Neural cell (in vitro differentiated cells): ENCODE measurements at regions not wholly inside any gene's neighbourhood (a gene's known extent, or its start where the extent isn't known, plus 50 kb on each side); places are given as distances from the start of the nearest gene placed in this dataset.

Experiments
- EZH2 ChIP-seq: fragments of 200-600, 300-800 bp; shearing (Covaris generic), sonication (generic); IDR thresholded peaks from 2 replicates; pipeline ENCODE4 v1.6.1; 2014; ENCODE audit warnings: antibody characterized with exemption, low read length, borderline replicate concordance, mild to moderate bottlenecking; ENCODE audit not compliant: insufficient read depth, poor library complexity, severe bottlenecking
- MXI1 ChIP-seq: fragments of 450-650 bp; conservative IDR thresholded peaks from 2 replicates; pipeline ENCODE4 v1.6.1; 2014; ENCODE audit warnings: antibody characterized with exemption, mild to moderate bottlenecking; ENCODE audit not compliant: poor library complexity, severe bottlenecking
- POLR2AphosphoS5 ChIP-seq: IDR thresholded peaks from 2 replicates; pipeline ENCODE4 v1.6.1; 2012
- RAD21 ChIP-seq: fragments of 450-650 bp; conservative IDR thresholded peaks from 2 replicates; pipeline ENCODE4 v1.6.1; 2014; ENCODE audit warnings: antibody characterized with exemption, mild to moderate bottlenecking, moderate library complexity
- TF ChIP-seq, protein P1 (sequence below): fragments of 450-650 bp; IDR thresholded peaks from 2 replicates; pipeline ENCODE4 v1.5.1; 2014; ENCODE audit warnings: antibody characterized with exemption, mild to moderate bottlenecking, moderate library complexity; ENCODE audit not compliant: poor library complexity, severe bottlenecking
- TF ChIP-seq, protein P2 (sequence below): IDR thresholded peaks from 2 replicates; pipeline ENCODE4 v1.6.1; 2012; ENCODE audit warnings: borderline replicate concordance

DNA sequence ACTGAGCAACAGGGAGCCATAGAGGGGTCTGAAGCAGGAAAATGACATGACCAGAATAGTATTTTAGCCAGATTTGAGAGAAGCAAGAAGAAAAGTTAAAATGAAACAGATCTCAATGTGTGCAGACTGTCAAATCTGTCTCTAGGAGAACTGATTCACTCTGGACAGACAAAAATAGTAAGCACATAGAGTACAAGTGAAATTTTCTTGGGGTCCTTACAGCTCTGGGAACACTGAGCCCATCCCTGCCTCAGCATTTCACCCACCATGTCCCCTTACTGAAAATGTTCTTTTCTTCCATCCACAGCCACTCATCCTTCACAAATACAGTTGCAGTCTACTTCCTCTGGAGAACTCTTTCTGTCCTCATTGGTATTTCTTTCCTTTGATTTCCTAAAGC, 359.2 kb downstream of the MTX2 start:
- TF ChIP-seq POLR2AphosphoS5 (no peak), RAD21 (no peak), EZH2 (no peak), MXI1 (no peak)
- TF ChIP-seq, protein P1, sequence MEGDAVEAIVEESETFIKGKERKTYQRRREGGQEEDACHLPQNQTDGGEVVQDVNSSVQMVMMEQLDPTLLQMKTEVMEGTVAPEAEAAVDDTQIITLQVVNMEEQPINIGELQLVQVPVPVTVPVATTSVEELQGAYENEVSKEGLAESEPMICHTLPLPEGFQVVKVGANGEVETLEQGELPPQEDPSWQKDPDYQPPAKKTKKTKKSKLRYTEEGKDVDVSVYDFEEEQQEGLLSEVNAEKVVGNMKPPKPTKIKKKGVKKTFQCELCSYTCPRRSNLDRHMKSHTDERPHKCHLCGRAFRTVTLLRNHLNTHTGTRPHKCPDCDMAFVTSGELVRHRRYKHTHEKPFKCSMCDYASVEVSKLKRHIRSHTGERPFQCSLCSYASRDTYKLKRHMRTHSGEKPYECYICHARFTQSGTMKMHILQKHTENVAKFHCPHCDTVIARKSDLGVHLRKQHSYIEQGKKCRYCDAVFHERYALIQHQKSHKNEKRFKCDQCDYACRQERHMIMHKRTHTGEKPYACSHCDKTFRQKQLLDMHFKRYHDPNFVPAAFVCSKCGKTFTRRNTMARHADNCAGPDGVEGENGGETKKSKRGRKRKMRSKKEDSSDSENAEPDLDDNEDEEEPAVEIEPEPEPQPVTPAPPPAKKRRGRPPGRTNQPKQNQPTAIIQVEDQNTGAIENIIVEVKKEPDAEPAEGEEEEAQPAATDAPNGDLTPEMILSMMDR = no peak
- TF ChIP-seq, protein P2, sequence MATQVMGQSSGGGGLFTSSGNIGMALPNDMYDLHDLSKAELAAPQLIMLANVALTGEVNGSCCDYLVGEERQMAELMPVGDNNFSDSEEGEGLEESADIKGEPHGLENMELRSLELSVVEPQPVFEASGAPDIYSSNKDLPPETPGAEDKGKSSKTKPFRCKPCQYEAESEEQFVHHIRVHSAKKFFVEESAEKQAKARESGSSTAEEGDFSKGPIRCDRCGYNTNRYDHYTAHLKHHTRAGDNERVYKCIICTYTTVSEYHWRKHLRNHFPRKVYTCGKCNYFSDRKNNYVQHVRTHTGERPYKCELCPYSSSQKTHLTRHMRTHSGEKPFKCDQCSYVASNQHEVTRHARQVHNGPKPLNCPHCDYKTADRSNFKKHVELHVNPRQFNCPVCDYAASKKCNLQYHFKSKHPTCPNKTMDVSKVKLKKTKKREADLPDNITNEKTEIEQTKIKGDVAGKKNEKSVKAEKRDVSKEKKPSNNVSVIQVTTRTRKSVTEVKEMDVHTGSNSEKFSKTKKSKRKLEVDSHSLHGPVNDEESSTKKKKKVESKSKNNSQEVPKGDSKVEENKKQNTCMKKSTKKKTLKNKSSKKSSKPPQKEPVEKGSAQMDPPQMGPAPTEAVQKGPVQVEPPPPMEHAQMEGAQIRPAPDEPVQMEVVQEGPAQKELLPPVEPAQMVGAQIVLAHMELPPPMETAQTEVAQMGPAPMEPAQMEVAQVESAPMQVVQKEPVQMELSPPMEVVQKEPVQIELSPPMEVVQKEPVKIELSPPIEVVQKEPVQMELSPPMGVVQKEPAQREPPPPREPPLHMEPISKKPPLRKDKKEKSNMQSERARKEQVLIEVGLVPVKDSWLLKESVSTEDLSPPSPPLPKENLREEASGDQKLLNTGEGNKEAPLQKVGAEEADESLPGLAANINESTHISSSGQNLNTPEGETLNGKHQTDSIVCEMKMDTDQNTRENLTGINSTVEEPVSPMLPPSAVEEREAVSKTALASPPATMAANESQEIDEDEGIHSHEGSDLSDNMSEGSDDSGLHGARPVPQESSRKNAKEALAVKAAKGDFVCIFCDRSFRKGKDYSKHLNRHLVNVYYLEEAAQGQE = no peak
